Tibial nerve (tissue), 4 donors: ENCODE measurements at regions not wholly inside any gene's neighbourhood (a gene's known extent, or its start where the extent isn't known, plus 50 kb on each side); places are given as distances from the start of the nearest gene placed in this dataset.
A peak's percentile ranks its signal among the peaks of the same experiment; 100 is the strongest.

Source experiments
- DNase-seq, 2 donors: peaks; one replicate each; pipeline ENCODE4 v3.0.0-alpha.2; 2019; ENCODE audit warnings: low spot score in 2 of 2
- H3K27ac ChIP-seq, 4 donors: fragments of 200-600 bp; sonication (generic) in 3 of 4; one replicate each; pipeline ENCODE4 v1.5.1; 2017 to 2019; ENCODE audit warnings: mild to moderate bottlenecking in 1 of 4
- H3K27me3 ChIP-seq, 2 donors: fragments of 200-600 bp; sonication (generic) in 1 of 2; one replicate each; pipeline versions ENCODE4 v1.5.1 to v1.6.0; 2017 to 2019
- H3K36me3 ChIP-seq, 3 donors: fragments of 200-600 bp; sonication (generic); one replicate each; pipeline ENCODE4 v1.5.1; 2018 to 2019
- H3K4me1 ChIP-seq, 4 donors: fragments of 200-600 bp; sonication (generic) in 3 of 4; one replicate each; pipeline ENCODE4 v1.5.1; 2017 to 2019
- H3K4me3 ChIP-seq, 4 donors: fragments of 200-600 bp; sonication (generic) in 3 of 4; one replicate each; pipeline ENCODE4 v1.5.1; 2017 to 2019; ENCODE audit warnings: mild to moderate bottlenecking in 1 of 4, moderate library complexity in 1 of 4
- H3K9me3 ChIP-seq, 4 donors: fragments of 200-600 bp; sonication (generic) in 3 of 4; one replicate each; pipeline ENCODE4 v1.5.1; 2017 to 2019
- EP300 ChIP-seq, 2 donors: sonication (generic); formaldehyde crosslinking; IDR thresholded peaks; one replicate each; pipeline ENCODE4 v1.6.1; 2017; ENCODE audit warnings: antibody characterized with exemption in 2 of 2, mild to moderate bottlenecking in 1 of 2
- POLR2A ChIP-seq, 2 donors: fragments of 450-650 bp; IDR thresholded peaks; one replicate each; pipeline ENCODE4 v1.6.1; 2017; ENCODE audit warnings: antibody characterized with exemption in 2 of 2, mild to moderate bottlenecking in 2 of 2, moderate library complexity in 2 of 2
- WGBS, 2 donors: methylation state at CpG; one replicate each; pipeline ENCODE4 v1.1.5; 2018; 5-methylcytosine and 5-hydroxymethylcytosine counted together
- TF ChIP-seq, protein P1 (sequence below), 5 experiments: fragments of 200-600 bp in 3 of 5; fragments of 450-650 bp in 2 of 5; sonication (generic) in 3 of 5; IDR thresholded peaks; one replicate each; pipeline ENCODE4 v1.5.1; 2016 to 2019; ENCODE audit warnings: antibody characterized with exemption in 5 of 5, mild to moderate bottlenecking in 3 of 5, moderate library complexity in 2 of 5

DNA sequence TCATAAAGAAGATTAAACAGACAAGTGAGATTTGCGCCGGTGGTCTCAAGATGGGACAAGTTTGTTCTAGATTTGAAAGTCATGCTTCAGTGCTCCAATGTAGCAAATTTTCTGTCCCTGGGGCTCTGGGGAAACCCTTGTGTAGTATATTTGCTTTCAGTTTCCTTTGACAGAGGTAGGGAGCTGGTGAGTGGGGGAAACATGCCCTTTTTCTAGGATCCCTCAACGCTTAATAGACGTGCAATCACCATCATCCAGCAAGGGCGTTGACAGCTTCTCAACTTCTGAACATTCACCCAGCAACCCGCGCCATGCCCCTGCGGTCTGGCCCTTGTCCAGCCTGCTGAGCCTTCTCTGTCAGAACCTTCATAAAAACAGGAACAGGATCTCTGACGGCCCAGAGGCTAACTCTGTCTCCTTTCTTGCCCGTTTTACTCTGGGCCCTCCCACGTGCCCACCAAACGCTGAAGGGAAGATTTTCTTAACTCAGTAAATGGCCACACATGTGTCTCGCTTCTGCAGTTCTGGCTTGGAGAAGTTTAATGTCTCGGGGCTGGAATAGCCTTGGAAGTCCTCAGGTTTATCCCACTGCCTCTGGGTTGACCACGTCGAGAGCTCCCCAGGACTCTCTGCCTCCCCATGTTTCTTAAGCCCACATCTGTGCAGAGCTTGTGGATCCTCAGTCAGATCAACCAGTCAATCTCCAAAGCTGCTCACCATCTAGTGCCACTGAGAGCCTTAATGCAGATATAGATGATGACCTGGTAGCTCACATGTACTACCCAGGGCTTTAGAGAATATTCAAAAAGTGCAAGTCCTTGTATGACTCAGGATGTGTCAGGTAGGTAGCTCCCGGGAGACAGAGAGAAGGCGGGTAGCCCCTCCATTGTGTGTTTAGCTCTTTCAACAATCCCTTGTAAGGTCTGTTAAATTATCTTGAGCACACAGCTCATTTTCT lies 58.1 kb upstream of the CCND2 start:
- TF ChIP-seq, protein P1, sequence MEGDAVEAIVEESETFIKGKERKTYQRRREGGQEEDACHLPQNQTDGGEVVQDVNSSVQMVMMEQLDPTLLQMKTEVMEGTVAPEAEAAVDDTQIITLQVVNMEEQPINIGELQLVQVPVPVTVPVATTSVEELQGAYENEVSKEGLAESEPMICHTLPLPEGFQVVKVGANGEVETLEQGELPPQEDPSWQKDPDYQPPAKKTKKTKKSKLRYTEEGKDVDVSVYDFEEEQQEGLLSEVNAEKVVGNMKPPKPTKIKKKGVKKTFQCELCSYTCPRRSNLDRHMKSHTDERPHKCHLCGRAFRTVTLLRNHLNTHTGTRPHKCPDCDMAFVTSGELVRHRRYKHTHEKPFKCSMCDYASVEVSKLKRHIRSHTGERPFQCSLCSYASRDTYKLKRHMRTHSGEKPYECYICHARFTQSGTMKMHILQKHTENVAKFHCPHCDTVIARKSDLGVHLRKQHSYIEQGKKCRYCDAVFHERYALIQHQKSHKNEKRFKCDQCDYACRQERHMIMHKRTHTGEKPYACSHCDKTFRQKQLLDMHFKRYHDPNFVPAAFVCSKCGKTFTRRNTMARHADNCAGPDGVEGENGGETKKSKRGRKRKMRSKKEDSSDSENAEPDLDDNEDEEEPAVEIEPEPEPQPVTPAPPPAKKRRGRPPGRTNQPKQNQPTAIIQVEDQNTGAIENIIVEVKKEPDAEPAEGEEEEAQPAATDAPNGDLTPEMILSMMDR (IDR thresholded peaks at IDR 0.05), result no peak
- TF ChIP-seq EP300 (IDR thresholded peaks at IDR 0.05) (peak in 1 of 2 donors; percentile 48), POLR2A (IDR thresholded peaks at IDR 0.05) (no peak)
- Histone ChIP-seq H3K36me3 (no peaks in the 10 kb centered on the region), H3K4me3 (no peak overlapping the region), H3K27me3 (peaks cover 0 to 6% of the 10 kb centered on the region in 2 donors), H3K4me1 (peaks cover 0 to 3% (median 0%) of the 10 kb centered on the region in 4 donors), H3K27ac (no peak overlapping the region), H3K9me3 (no peaks in the 10 kb centered on the region)
- WGBS, 2 donors, result 68% methylated on average over 18 of the region's 18 CpGs
- peak; percentile 39 to 50 for DNase-seq

DNA sequence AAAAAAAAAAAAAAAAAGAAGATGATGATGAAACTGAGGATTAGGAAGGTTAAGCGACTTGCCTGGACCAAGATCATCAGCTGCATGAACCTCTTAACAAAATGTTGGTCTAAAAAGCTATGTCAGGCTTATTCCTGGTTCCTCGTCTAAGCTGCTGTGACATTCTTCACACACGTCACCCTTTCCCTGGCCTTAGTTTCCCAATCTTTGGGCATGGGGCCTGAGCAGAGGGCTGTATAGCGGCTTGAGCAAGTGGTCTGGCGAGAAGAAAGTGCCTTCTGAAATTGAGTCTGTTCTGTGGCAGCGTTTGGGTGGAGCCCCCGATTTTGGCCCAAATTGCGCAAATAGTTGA lies 58.7 kb upstream of the CCND2 start:
- Histone ChIP-seq H3K9me3 (no peaks in the 10 kb centered on the region), H3K27me3 (peaks cover 0 to 6% of the 10 kb centered on the region in 2 donors), H3K27ac (no peak overlapping the region), H3K36me3 (no peaks in the 10 kb centered on the region), H3K4me1 (peaks cover 0 to 3% (median 0%) of the 10 kb centered on the region in 4 donors), H3K4me3 (no peak overlapping the region)
- TF ChIP-seq, protein P1 (IDR thresholded peaks at IDR 0.05), result no peak
- TF ChIP-seq POLR2A (IDR thresholded peaks at IDR 0.05), result no peak
- no peak for TF ChIP-seq EP300 (IDR thresholded peaks at IDR 0.05)
- DNase-seq, result no peak
- 81 to 86% methylated on average over 8 of the region's 8 CpGs for WGBS, 2 donors

DNA sequence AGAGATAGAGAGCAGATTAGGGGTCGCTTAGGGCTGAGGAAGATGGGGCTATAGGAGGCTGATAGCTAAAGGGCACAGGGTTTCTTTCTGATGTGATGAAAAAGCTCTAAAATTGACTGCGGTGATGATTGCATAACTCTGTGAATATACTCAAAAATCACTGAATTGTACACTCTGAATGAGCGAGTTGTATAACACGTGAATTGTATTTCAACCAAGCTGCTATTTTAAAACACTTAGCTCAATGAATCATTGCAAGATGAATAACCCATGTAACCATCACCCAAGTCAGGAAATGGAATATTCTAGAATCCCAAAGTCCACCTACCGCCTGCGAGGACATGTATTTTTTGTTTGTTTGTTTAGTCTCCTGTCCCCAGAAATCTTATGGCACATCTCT lies 60.1 kb upstream of the CCND2 start:
- Histone ChIP-seq H3K27ac (no peak overlapping the region), H3K27me3 (peaks cover 0 to 6% of the 10 kb centered on the region in 2 donors), H3K36me3 (no peaks in the 10 kb centered on the region), H3K4me1 (peaks cover 0 to 3% (median 0%) of the 10 kb centered on the region in 4 donors), H3K9me3 (no peaks in the 10 kb centered on the region), H3K4me3 (no peak overlapping the region)
- no peak for DNase-seq
- WGBS, 2 donors, result 84 to 91% methylated on average over 6 of the region's 6 CpGs
- TF ChIP-seq EP300 (IDR thresholded peaks at IDR 0.05), result no peak
- TF ChIP-seq, protein P1 (IDR thresholded peaks at IDR 0.05), result no peak
- TF ChIP-seq POLR2A (IDR thresholded peaks at IDR 0.05), result no peak

DNA sequence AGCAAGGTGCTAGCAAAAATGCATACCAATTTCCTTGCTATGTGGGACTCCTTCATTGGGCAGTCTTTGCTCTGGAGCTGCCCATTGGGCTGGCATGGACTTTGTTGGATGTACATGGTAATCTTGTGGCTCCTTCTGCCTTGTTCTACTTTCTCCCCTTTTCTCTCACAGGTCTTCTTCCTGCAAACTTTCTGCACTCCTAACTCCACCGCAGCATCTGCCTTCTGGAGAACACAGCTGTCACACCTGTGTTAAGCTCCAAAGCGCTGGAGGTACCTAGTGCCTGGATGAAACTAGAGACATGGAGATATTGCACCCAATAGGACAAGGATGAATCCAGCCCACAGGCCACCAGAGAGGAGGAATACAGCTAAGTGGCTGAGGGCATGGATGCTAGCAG lies 60.7 kb upstream of the CCND2 start:
- DNase-seq, result no peak
- 95 to 96% methylated on average over 2 of the region's 2 CpGs for WGBS, 2 donors
- Histone ChIP-seq H3K36me3 (no peaks in the 10 kb centered on the region), H3K9me3 (no peaks in the 10 kb centered on the region), H3K27ac (no peak overlapping the region), H3K27me3 (peaks cover 0 to 6% of the 10 kb centered on the region in 2 donors), H3K4me1 (peaks cover 0 to 3% (median 0%) of the 10 kb centered on the region in 4 donors), H3K4me3 (no peak overlapping the region)
- TF ChIP-seq EP300 (IDR thresholded peaks at IDR 0.05) (no peak), POLR2A (IDR thresholded peaks at IDR 0.05) (no peak)
- TF ChIP-seq, protein P1 (IDR thresholded peaks at IDR 0.05), result no peak

DNA sequence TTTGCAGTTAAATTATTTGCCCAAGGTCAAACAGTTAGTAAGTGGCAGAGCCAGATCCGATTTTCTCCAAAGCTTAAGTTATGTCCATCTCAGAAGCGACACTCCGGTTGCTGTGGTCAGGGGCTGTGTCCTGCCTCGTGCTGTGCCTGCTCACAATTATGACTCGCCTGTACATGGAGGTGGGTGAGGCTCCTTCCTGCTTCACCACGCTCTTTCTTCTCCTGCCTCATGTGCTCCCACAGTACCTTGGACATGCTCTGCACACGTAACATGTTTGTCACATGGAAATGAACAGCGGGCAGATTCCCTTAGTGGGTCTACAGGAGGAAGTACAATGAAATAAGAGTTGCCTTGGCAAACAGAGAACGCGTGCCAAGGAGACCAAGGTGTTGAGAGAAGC lies 62.2 kb upstream of the CCND2 start:
- TF ChIP-seq POLR2A (IDR thresholded peaks at IDR 0.05) (no peak), EP300 (IDR thresholded peaks at IDR 0.05) (no peak)
- TF ChIP-seq, protein P1 (IDR thresholded peaks at IDR 0.05), result no peak
- Histone ChIP-seq H3K4me1 (peaks cover 0 to 3% (median 0%) of the 10 kb centered on the region in 4 donors), H3K9me3 (no peaks in the 10 kb centered on the region), H3K36me3 (no peaks in the 10 kb centered on the region), H3K27ac (no peak overlapping the region), H3K27me3 (peaks cover 0 to 6% of the 10 kb centered on the region in 2 donors), H3K4me3 (no peak overlapping the region)
- no peak for DNase-seq
- 87 to 88% methylated on average over 10 of the region's 10 CpGs for WGBS, 2 donors
